IMR-90 (cell line): ENCODE measurements at regions not wholly inside any gene's neighbourhood (a gene's known extent, or its start where the extent isn't known, plus 50 kb on each side); places are given as distances from the start of the nearest gene placed in this dataset.

Experiments used
- ATAC-seq: fragments of 200-7000 bp; cut with Tn5 transposase; 2 replicates; pipeline ENCODE4 v1.9.1; 2020; ENCODE audit warnings: low read depth, mild to moderate bottlenecking, moderate library complexity
- BruUV-seq: library from RNA; stranded (reverse); fragments of 400-500 nt; replicated peaks from 2 replicates; lab custom pipeline; 2021; lab: Mats Ljungman, UMichigan
- CTCF ChIA-PET: fragments of 300-600 bp; formaldehyde crosslinking; extraction: SDS; loops from one replicate; lab custom pipeline; 2021; ENCODE audit warnings: antibody characterized with exemption; lab: Yijun Ruan, JAX
- POLR2A ChIA-PET: fragments of 300-600 bp; sonication (Branson Sonifier 250); formaldehyde crosslinking; loops from one replicate; lab custom pipeline; 2022; ENCODE audit warnings: antibody characterized with exemption; ENCODE audit not compliant: unreplicated experiment; lab: Charles Lee
- DNase-seq: peaks from one replicate; pipeline ENCODE4 v3.0.0; 2013
- H2AFZ ChIP-seq: replicated peaks from 2 replicates; pipeline ENCODE3; 2013; ENCODE audit warnings: low read length, mild to moderate bottlenecking; ENCODE audit not compliant: poor library complexity
- H2AK5ac ChIP-seq: 2 replicates; pipeline ENCODE4 v1.6.1; 2013; ENCODE audit warnings: low read depth, low read length, inconsistent platforms
- H2AK9ac ChIP-seq: replicated peaks from 2 replicates; pipeline ENCODE3; 2013; ENCODE audit warnings: mild to moderate bottlenecking, low read depth, low read length, moderate library complexity; ENCODE audit not compliant: poor library complexity
- H2BK120ac ChIP-seq: 2 replicates; pipeline ENCODE4 v1.6.1; 2013; ENCODE audit warnings: low read depth, low read length, inconsistent platforms
- H2BK15ac ChIP-seq: 3 replicates; pipeline ENCODE4 v1.6.1; 2013; ENCODE audit warnings: low read depth, low read length, inconsistent platforms
- H2BK20ac ChIP-seq: 2 replicates; pipeline ENCODE4 v1.6.1; 2013; ENCODE audit warnings: low read depth, mild to moderate bottlenecking, inconsistent platforms, low read length, moderate library complexity
- H2BK5ac ChIP-seq: 2 replicates; pipeline ENCODE4 v1.6.1; 2013; ENCODE audit warnings: mild to moderate bottlenecking, low read depth, low read length, inconsistent platforms; ENCODE audit not compliant: poor library complexity, severe bottlenecking
- H3K14ac ChIP-seq: replicated peaks from 2 replicates; pipeline ENCODE4 v1.6.1; 2013; ENCODE audit warnings: low read depth, low read length, inconsistent platforms
- H3K18ac ChIP-seq: 2 replicates; pipeline ENCODE4 v1.6.1; 2013; ENCODE audit warnings: low read depth, low read length, control low read depth
- H3K23ac ChIP-seq: 2 replicates; pipeline ENCODE4 v1.6.1; 2013; ENCODE audit warnings: low read depth, low read length, inconsistent platforms
- H3K27ac ChIP-seq: 2 replicates; pipeline ENCODE4 v1.5.1; 2013; ENCODE audit warnings: mild to moderate bottlenecking, control low read depth, low read length; ENCODE audit not compliant: insufficient read depth
- H3K27me3 ChIP-seq: 2 replicates; pipeline ENCODE4 v1.6.1; 2013; ENCODE audit warnings: low read length; ENCODE audit not compliant: control insufficient read depth, insufficient read depth
- H3K36me3 ChIP-seq: 2 replicates; pipeline ENCODE4 v1.6.1; 2013; ENCODE audit warnings: low read length, mixed read lengths; ENCODE audit not compliant: control insufficient read depth, insufficient read depth
- H3K4ac ChIP-seq: 2 replicates; pipeline ENCODE4 v1.6.1; 2013; ENCODE audit warnings: low read depth, low read length, inconsistent platforms
- H3K4me1 ChIP-seq: 2 replicates; pipeline ENCODE4 v1.6.1; 2013; ENCODE audit warnings: low read length, mixed read lengths; ENCODE audit not compliant: control insufficient read depth, insufficient read depth
- H3K4me2 ChIP-seq: 2 replicates; pipeline ENCODE4 v1.6.1; 2013; ENCODE audit warnings: low read depth, mild to moderate bottlenecking, control low read depth, low read length, moderate library complexity
- H3K4me3 ChIP-seq: 2 replicates; pipeline ENCODE4 v1.5.1; 2013; ENCODE audit warnings: low read depth, mild to moderate bottlenecking, control low read depth, low read length, moderate library complexity; ENCODE audit not compliant: insufficient read depth
- H3K56ac ChIP-seq: 2 replicates; pipeline ENCODE4 v1.6.1; 2013; ENCODE audit warnings: low read length, inconsistent platforms; ENCODE audit not compliant: insufficient read depth; ENCODE audit errors: extremely low read depth
- H3K79me1 ChIP-seq, 2 experiments: 2 replicates each; pipeline ENCODE4 v1.6.1; 2013; ENCODE audit warnings: low read length in 2 of 2, inconsistent platforms in 1 of 2, low read depth in 1 of 2
- H3K9ac ChIP-seq: 2 replicates; pipeline ENCODE4 v1.6.1; 2013; ENCODE audit warnings: low read depth, low read length, control low read depth
- H3K9me1 ChIP-seq: 2 replicates; pipeline ENCODE4 v1.6.1; 2013; ENCODE audit warnings: low read length, inconsistent platforms; ENCODE audit not compliant: insufficient read depth
- H3K9me3 ChIP-seq: 2 replicates; pipeline ENCODE4 v1.6.1; 2013; ENCODE audit warnings: low read length; ENCODE audit not compliant: control insufficient read depth, insufficient read depth
- H4K20me1 ChIP-seq: 2 replicates; pipeline ENCODE4 v1.6.1; 2013; ENCODE audit warnings: low read length, inconsistent platforms; ENCODE audit not compliant: insufficient read depth
- H4K5ac ChIP-seq: 2 replicates; pipeline ENCODE4 v1.6.1; 2013; ENCODE audit warnings: mild to moderate bottlenecking, low read depth, low read length, control low read depth
- H4K8ac ChIP-seq, 2 experiments: 2 replicates each; pipeline ENCODE4 v1.6.1; 2013; ENCODE audit warnings: low read depth in 2 of 2, low read length in 2 of 2, control low read depth in 1 of 2, inconsistent platforms in 1 of 2
- H4K91ac ChIP-seq: 2 replicates; pipeline ENCODE4 v1.6.1; 2013; ENCODE audit warnings: low read depth, low read length, inconsistent platforms; ENCODE audit not compliant: insufficient read depth
- BHLHE40 ChIP-seq: fragments of 150-350 bp; IDR thresholded peaks from 2 replicates; pipeline ENCODE4 v1.6.1; 2016; ENCODE audit warnings: mild to moderate bottlenecking, low read depth, low read length
- CEBPB ChIP-seq: IDR thresholded peaks from 2 replicates; pipeline ENCODE4 v1.6.1; 2012; ENCODE audit warnings: low read depth, low read length, improper control_type of control experiment
- CHD1 ChIP-seq: IDR thresholded peaks from 2 replicates; pipeline ENCODE4 v1.6.1; 2012; ENCODE audit warnings: low read depth, low read length, improper control_type of control experiment
- CTCF ChIP-seq: conservative IDR thresholded peaks from 2 replicates; pipeline ENCODE4 v1.5.1; 2012; ENCODE audit warnings: mild to moderate bottlenecking, low read depth, low read length, improper control_type of control experiment
- FOS ChIP-seq: fragments of 150-350 bp; IDR thresholded peaks from 2 replicates; pipeline ENCODE4 v1.6.1; 2016; ENCODE audit warnings: low read depth, low read length
- MAFK ChIP-seq: IDR thresholded peaks from 2 replicates; pipeline ENCODE4 v1.6.1; 2012; ENCODE audit warnings: low read depth, low read length, improper control_type of control experiment
- MAZ ChIP-seq: IDR thresholded peaks from 2 replicates; pipeline ENCODE4 v1.6.1; 2012; ENCODE audit warnings: low read depth, mild to moderate bottlenecking, low read length, improper control_type of control experiment, moderate library complexity, borderline replicate concordance
- MXI1 ChIP-seq: IDR thresholded peaks from 2 replicates; pipeline ENCODE4 v1.6.1; 2012; ENCODE audit warnings: low read depth, mild to moderate bottlenecking, low read length, moderate library complexity, borderline replicate concordance
- NFE2L2 ChIP-seq: fragments of 150-350 bp; IDR thresholded peaks from 2 replicates; pipeline ENCODE4 v1.6.1; 2016; ENCODE audit warnings: low read depth, mild to moderate bottlenecking, low read length
- POLR2A ChIP-seq: IDR thresholded peaks from 2 replicates; pipeline ENCODE4 v1.6.1; 2012; ENCODE audit warnings: mild to moderate bottlenecking, low read depth, low read length
- RAD21 ChIP-seq: IDR thresholded peaks from 2 replicates; pipeline ENCODE4 v1.6.1; 2012; ENCODE audit warnings: low read length, improper control_type of control experiment
- RCOR1 ChIP-seq: IDR thresholded peaks from 2 replicates; pipeline ENCODE4 v1.6.1; 2012; ENCODE audit warnings: mild to moderate bottlenecking, low read length, improper control_type of control experiment; ENCODE audit not compliant: insufficient replicate concordance
- RFX5 ChIP-seq: IDR thresholded peaks from 2 replicates; pipeline ENCODE4 v1.8.0; 2012; ENCODE audit warnings: low read depth, mild to moderate bottlenecking, low read length, moderate library complexity
- SMC3 ChIP-seq: fragments of 150-350 bp; IDR thresholded peaks from 2 replicates; pipeline ENCODE4 v1.6.1; 2016; ENCODE audit warnings: low read depth, mild to moderate bottlenecking, antibody characterized with exemption, low read length, moderate library complexity
- WGBS, 2 experiments: methylation state at CpG; one replicate each; pipeline versions ENCODE4 v1.1.5 to v1.1.7; 2013; ENCODE audit warnings: missing lambda C conversion rate in 2 of 2; ENCODE audit not compliant: insufficient read length in 1 of 2; ENCODE audit errors: extremely low coverage in 2 of 2; 5-methylcytosine and 5-hydroxymethylcytosine counted together
- dilution Hi-C: fragments of 300-500 bp; cut with HindIII; formaldehyde crosslinking; loops from one replicate; pipeline ENCODE4 v1.14.3; 2018; ENCODE audit warnings: low sequenced_read_pairs; ENCODE audit not compliant: unreplicated experiment
- in situ Hi-C: fragments of 300-500 bp; cut with MboI; formaldehyde crosslinking; loops from 3 replicates; pipeline ENCODE4 v1.14.3; 2019; ENCODE audit warnings: low sequenced_read_pairs, inconsistent platforms, mixed read lengths
- intact Hi-C: fragments of 100-400 bp; cut with micrococcal nuclease; formaldehyde crosslinking; loops from 2 replicates; pipeline ENCODE4 v1.10.0; 2022
- TF ChIP-seq, protein P1 (sequence below): fragments of 150-350 bp; IDR thresholded peaks from 2 replicates; pipeline ENCODE4 v1.6.1; 2016; ENCODE audit warnings: low read depth, mild to moderate bottlenecking, low read length, moderate library complexity, borderline replicate concordance
- TF ChIP-seq, protein P2 (sequence below): fragments of 150-350 bp; IDR thresholded peaks from 2 replicates; pipeline ENCODE4 v1.6.1; 2017; ENCODE audit warnings: mild to moderate bottlenecking, antibody characterized with exemption, low read length, low read depth

- Histone ChIP-seq H4K8ac (no peak overlapping the region), H3K14ac (no peak overlapping the region), H2BK20ac (no peak overlapping the region), H2BK120ac (no peak overlapping the region), H3K27me3 (no peaks in the 10 kb centered on the region), H3K23ac (no peak overlapping the region), H3K4me3 (no peak overlapping the region), H3K9me1 (no peaks in the 10 kb centered on the region), H3K18ac (no peak overlapping the region), H2AK9ac (no peak overlapping the region), H4K91ac (no peak overlapping the region), H3K4ac (no peak overlapping the region), H3K4me2 (no peak overlapping the region), H3K36me3 (no peaks in the 10 kb centered on the region), H2AFZ (no peak overlapping the region), H3K56ac (no peak overlapping the region), H2BK15ac (no peak overlapping the region), H3K4me1 (no peaks in the 10 kb centered on the region), H2AK5ac (no peak overlapping the region), H4K5ac (no peak overlapping the region), H3K9ac (no peak overlapping the region), H3K27ac (no peak overlapping the region), H3K79me1 (no peaks in the 10 kb centered on the region), H4K20me1 (no peaks in the 10 kb centered on the region), H3K9me3 (no peaks in the 10 kb centered on the region), H2BK5ac (no peak overlapping the region)
- in situ Hi-C loops, result no loop called here
- CTCF ChIA-PET, result no interaction called here
- ATAC-seq (no peak), DNase-seq (no peak)
- intact Hi-C loops, result no loop called here
- no TSS peak for BruUV-seq
- dilution Hi-C loops, result no loop called here
- TF ChIP-seq MAFK (no peak), CEBPB (no peak), NFE2L2 (no peak), CHD1 (no peak), RFX5 (no peak), MAZ (no peak), CTCF (no peak), RCOR1 (no peak), MXI1 (no peak), SMC3 (no peak), FOS (no peak), RAD21 (no peak), BHLHE40 (no peak), POLR2A (no peak)
- TF ChIP-seq, protein P1, sequence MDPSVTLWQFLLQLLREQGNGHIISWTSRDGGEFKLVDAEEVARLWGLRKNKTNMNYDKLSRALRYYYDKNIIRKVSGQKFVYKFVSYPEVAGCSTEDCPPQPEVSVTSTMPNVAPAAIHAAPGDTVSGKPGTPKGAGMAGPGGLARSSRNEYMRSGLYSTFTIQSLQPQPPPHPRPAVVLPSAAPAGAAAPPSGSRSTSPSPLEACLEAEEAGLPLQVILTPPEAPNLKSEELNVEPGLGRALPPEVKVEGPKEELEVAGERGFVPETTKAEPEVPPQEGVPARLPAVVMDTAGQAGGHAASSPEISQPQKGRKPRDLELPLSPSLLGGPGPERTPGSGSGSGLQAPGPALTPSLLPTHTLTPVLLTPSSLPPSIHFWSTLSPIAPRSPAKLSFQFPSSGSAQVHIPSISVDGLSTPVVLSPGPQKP, result no peak
- TF ChIP-seq, protein P2, sequence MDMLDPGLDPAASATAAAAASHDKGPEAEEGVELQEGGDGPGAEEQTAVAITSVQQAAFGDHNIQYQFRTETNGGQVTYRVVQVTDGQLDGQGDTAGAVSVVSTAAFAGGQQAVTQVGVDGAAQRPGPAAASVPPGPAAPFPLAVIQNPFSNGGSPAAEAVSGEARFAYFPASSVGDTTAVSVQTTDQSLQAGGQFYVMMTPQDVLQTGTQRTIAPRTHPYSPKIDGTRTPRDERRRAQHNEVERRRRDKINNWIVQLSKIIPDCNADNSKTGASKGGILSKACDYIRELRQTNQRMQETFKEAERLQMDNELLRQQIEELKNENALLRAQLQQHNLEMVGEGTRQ, result no peak
- POLR2A ChIA-PET, result no interaction called here
- WGBS, 2 experiments, result 62% methylated on average over 5 of the region's 12 CpGs; no CpG with 5 or more reads in 1 of the 2 experiments
Observed at GRCh38 chr11:15579287-15580001, 464.7 kb downstream of the INSC start.
